HepG2 (cell line): ENCODE measurements at regions not wholly inside any gene's neighbourhood (a gene's known extent, or its start where the extent isn't known, plus 50 kb on each side); places are given as distances from the start of the nearest gene placed in this dataset.

Experiments used
- ATAC-seq: fragments of 200-7000 bp; cut with Tn5 transposase; 3 replicates; pipeline ENCODE4 v1.9.1; 2020; ENCODE audit warnings: mild to moderate bottlenecking, moderate library complexity
- BruUV-seq: library from RNA; stranded (reverse); fragments of 400-500 nt; replicated peaks from 2 replicates; lab custom pipeline; 2021; lab: Mats Ljungman, UMichigan
- CTCF ChIA-PET: fragments of 300-600 bp; formaldehyde crosslinking; extraction: SDS; loops from one replicate; lab custom pipeline; 2021; ENCODE audit warnings: low total read pairs, inconsistent platforms, low intra/inter-chr PET ratio; lab: Yijun Ruan, JAX
- POLR2A ChIA-PET: fragments of 350-600 bp; sonication (Branson Sonifier 250); formaldehyde crosslinking; loops from one replicate; lab custom pipeline; 2020; ENCODE audit warnings: antibody characterized with exemption, inconsistent platforms; lab: Yijun Ruan, JAX
- DNase-seq: peaks from one replicate; pipeline ENCODE4 v3.0.0-alpha.2; 2015; ENCODE audit warnings: low spot score
- FAIRE-seq: peaks from 3 replicates; lab custom pipeline; 2011; peaks lifted over from hg19 to GRCh38; lab: Jason Lieb, UNC
- H2AFZ ChIP-seq: one replicate; pipeline ENCODE4 v1.6.1; 2011; ENCODE audit warnings: low read length, inconsistent platforms
- H3K27ac ChIP-seq: fragments of 300-600 bp; 3 replicates; pipeline ENCODE4 v1.8.0; 2011; ENCODE audit warnings: mixed run types, mild to moderate bottlenecking, mixed read lengths, low read length, inconsistent platforms; ENCODE audit not compliant: insufficient read depth; ENCODE audit errors: extremely low read length
- H3K27me3 ChIP-seq, 2 experiments: fragments of 200-600 bp in 1 of 2; 2 replicates in 1 of 2; 3 replicates in 1 of 2; pipeline versions ENCODE4 v1.6.0 to v1.8.0; 2011; ENCODE audit warnings: low read length in 2 of 2, mild to moderate bottlenecking in 2 of 2, moderate library complexity in 2 of 2, inconsistent platforms in 1 of 2; ENCODE audit not compliant: insufficient read depth in 2 of 2, control insufficient read depth in 1 of 2
- H3K36me3 ChIP-seq, 2 experiments: fragments of 200-600 bp in 1 of 2; replicated peaks in 1 of 2; 2 replicates in 1 of 2; 3 replicates in 1 of 2; pipeline versions ENCODE4 v1.5.1 to v1.8.0; 2011; ENCODE audit warnings: low read length in 2 of 2, inconsistent platforms in 1 of 2; ENCODE audit not compliant: insufficient read depth in 2 of 2, control insufficient read depth in 1 of 2
- H3K4me1 ChIP-seq: 2 replicates; pipeline ENCODE4 v1.5.1; 2012; ENCODE audit warnings: low read length, inconsistent platforms; ENCODE audit not compliant: insufficient read depth
- H3K4me2 ChIP-seq: 2 replicates; pipeline ENCODE4 v1.6.0; 2011; ENCODE audit warnings: low read depth, low read length, inconsistent platforms
- H3K4me3 ChIP-seq, 3 experiments: fragments of 200-600 bp in 1 of 3; sonication (generic), shearing (Covaris generic) in 1 of 3; replicated peaks in 1 of 3; 2 replicates each; pipeline ENCODE4 v1.5.1; 2011 to 2016; ENCODE audit warnings: low read length in 3 of 3, inconsistent platforms in 2 of 3, low read depth in 2 of 3, mild to moderate bottlenecking in 2 of 3, control low read depth in 1 of 3, mixed read lengths in 1 of 3; ENCODE audit not compliant: insufficient read depth in 1 of 3
- H3K79me2 ChIP-seq: one replicate; pipeline ENCODE4 v1.6.1; 2011; ENCODE audit warnings: low read length, inconsistent platforms; ENCODE audit not compliant: insufficient read depth
- H3K9ac ChIP-seq: 2 replicates; pipeline ENCODE4 v1.6.0; 2011; ENCODE audit warnings: mild to moderate bottlenecking, low read depth, low read length, inconsistent platforms; ENCODE audit not compliant: insufficient read depth
- H3K9me3 ChIP-seq: 2 replicates; pipeline ENCODE4 v1.5.1; 2012; ENCODE audit warnings: mild to moderate bottlenecking, low read length
- H4K20me1 ChIP-seq: 2 replicates; pipeline ENCODE4 v1.6.0; 2011; ENCODE audit warnings: inconsistent platforms, mild to moderate bottlenecking, low read length, moderate library complexity; ENCODE audit not compliant: insufficient read depth
- HIVEP1 ChIP-seq: sonication (generic); formaldehyde crosslinking; IDR thresholded peaks from 2 replicates; pipeline ENCODE4 v1.4.0; 2020; ENCODE audit warnings: mild to moderate bottlenecking, missing genetic modification reagents
- MIER3 ChIP-seq: IDR thresholded peaks from 2 replicates; pipeline ENCODE4 v1.6.1; 2016; ENCODE audit warnings: missing compliant biosample characterization, borderline replicate concordance
- PRPF4 ChIP-seq: fragments of 200-400 bp; formaldehyde crosslinking; IDR thresholded peaks from 2 replicates; pipeline ENCODE4 v1.6.1; 2016; ENCODE audit warnings: low read length, low read depth; ENCODE audit not compliant: poor library complexity, severe bottlenecking
- RBAK ChIP-seq: sonication (generic); formaldehyde crosslinking; IDR thresholded peaks from 2 replicates; pipeline ENCODE4 v1.5.1; 2020; ENCODE audit warnings: mild to moderate bottlenecking, missing genetic modification reagents
- ZNF558 ChIP-seq: sonication (generic); formaldehyde crosslinking; IDR thresholded peaks from 2 replicates; pipeline ENCODE4 v1.9.0; 2022; ENCODE audit warnings: mild to moderate bottlenecking, missing genetic modification reagents, borderline replicate concordance
- WGBS: methylation state at CpG from one replicate; pipeline ENCODE4 v1.1.6; 2017; ENCODE audit warnings: low lambda C conversion rate; 5-methylcytosine and 5-hydroxymethylcytosine counted together
- in situ Hi-C: cut with HindIII; loops from 2 replicates; pipeline ENCODE4 v1.10.0; 2017; ENCODE audit warnings: low pct_unique_long_range_greater_than_20kb; ENCODE audit not compliant: extremely low pct_ligation_motif_present
- intact Hi-C: fragments of 100-400 bp; cut with micrococcal nuclease; formaldehyde crosslinking; loops from one replicate; pipeline ENCODE4 v1.10.0; 2022; ENCODE audit not compliant: unreplicated experiment
- TF ChIP-seq, protein P1 (sequence below): sonication (generic); formaldehyde crosslinking; IDR thresholded peaks from 2 replicates; pipeline ENCODE4 v1.4.0; 2020; ENCODE audit warnings: missing genetic modification reagents, borderline replicate concordance

DNA sequence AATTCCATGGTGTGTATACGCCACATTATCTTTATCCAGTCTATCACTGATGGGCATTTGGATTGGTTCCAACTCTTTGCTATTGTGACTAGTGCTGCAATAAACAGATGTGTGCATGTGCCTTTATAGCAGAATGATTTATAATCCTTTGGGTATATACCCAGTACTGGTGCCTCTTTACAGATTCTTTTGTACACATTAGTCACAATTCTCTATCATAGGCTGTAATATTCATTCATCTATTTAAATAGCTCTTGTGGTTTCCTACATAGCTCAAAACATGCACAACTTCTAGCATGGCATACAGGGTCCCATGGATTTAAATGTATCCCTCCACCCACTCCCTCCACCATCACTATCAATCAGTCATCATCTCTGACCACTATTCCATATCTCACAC lies 324.1 kb upstream of the CADM2 start:
- BruUV-seq, result no TSS peak

More for the DNA sequence above, 324.1 kb upstream of the CADM2 start:
- TF ChIP-seq, protein P1, sequence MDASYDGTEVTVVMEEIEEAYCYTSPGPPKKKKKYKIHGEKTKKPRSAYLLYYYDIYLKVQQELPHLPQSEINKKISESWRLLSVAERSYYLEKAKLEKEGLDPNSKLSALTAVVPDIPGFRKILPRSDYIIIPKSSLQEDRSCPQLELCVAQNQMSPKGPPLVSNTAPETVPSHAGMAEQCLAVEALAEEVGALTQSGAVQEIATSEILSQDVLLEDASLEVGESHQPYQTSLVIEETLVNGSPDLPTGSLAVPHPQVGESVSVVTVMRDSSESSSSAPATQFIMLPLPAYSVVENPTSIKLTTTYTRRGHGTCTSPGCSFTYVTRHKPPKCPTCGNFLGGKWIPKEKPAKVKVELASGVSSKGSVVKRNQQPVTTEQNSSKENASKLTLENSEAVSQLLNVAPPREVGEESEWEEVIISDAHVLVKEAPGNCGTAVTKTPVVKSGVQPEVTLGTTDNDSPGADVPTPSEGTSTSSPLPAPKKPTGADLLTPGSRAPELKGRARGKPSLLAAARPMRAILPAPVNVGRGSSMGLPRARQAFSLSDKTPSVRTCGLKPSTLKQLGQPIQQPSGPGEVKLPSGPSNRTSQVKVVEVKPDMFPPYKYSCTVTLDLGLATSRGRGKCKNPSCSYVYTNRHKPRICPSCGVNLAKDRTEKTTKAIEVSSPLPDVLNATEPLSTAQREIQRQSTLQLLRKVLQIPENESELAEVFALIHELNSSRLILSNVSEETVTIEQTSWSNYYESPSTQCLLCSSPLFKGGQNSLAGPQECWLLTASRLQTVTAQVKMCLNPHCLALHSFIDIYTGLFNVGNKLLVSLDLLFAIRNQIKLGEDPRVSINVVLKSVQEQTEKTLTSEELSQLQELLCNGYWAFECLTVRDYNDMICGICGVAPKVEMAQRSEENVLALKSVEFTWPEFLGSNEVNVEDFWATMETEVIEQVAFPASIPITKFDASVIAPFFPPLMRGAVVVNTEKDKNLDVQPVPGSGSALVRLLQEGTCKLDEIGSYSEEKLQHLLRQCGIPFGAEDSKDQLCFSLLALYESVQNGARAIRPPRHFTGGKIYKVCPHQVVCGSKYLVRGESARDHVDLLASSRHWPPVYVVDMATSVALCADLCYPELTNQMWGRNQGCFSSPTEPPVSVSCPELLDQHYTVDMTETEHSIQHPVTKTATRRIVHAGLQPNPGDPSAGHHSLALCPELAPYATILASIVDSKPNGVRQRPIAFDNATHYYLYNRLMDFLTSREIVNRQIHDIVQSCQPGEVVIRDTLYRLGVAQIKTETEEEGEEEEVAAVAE, result no peak
- TF ChIP-seq RBAK (CRISPR knock-in tag) (no peak), ZNF558 (no peak), PRPF4 (no peak), MIER3 (no peak), HIVEP1 (no peak)
- ATAC-seq (no peak), DNase-seq (no peak), FAIRE-seq (no peak)
- Histone ChIP-seq H2AFZ (no peak overlapping the region), H3K27ac (no peak overlapping the region), H3K4me2 (no peak overlapping the region), H4K20me1 (no peaks in the 10 kb centered on the region), H3K27me3 (no peaks in the 10 kb centered on the region), H3K79me2 (no peaks in the 10 kb centered on the region), H3K4me3 (no peak overlapping the region), H3K9ac (no peak overlapping the region), H3K4me1 (no peaks in the 10 kb centered on the region), H3K9me3 (no peaks in the 10 kb centered on the region), H3K36me3 (no peaks in the 10 kb centered on the region)
- in situ Hi-C loops, result no loop called here
- CTCF ChIA-PET, result no interaction called here
- WGBS, result 5% methylated on average over 1 of the region's 1 CpG
- POLR2A ChIA-PET, result no interaction called here
- intact Hi-C loops, result no loop called here
